H9 (cell line): ENCODE measurements at regions not wholly inside any gene's neighbourhood (a gene's known extent, or its start where the extent isn't known, plus 50 kb on each side); places are given as distances from the start of the nearest gene placed in this dataset.

Experiments
- DNase-seq: peaks from one replicate; pipeline ENCODE4 v3.0.0-alpha.2; 2017
- H2AFZ ChIP-seq: one replicate; pipeline ENCODE4 v1.6.1; 2013; ENCODE audit warnings: mild to moderate bottlenecking, low read length, control low read depth, moderate library complexity
- H2AK5ac ChIP-seq: 2 replicates; pipeline ENCODE4 v1.6.1; 2013; ENCODE audit warnings: low read length, control low read depth, mixed read lengths; ENCODE audit not compliant: insufficient read length
- H2BK120ac ChIP-seq: one replicate; pipeline ENCODE4 v1.6.1; 2013; ENCODE audit warnings: low read depth, mild to moderate bottlenecking, low read length, control low read depth, inconsistent platforms; ENCODE audit not compliant: poor library complexity, severe bottlenecking
- H2BK12ac ChIP-seq: 2 replicates; pipeline ENCODE4 v1.6.1; 2013; ENCODE audit warnings: low read length, control low read depth, mixed read lengths, low read depth; ENCODE audit not compliant: insufficient read length
- H2BK15ac ChIP-seq: 2 replicates; pipeline ENCODE4 v1.6.1; 2013; ENCODE audit warnings: low read depth, low read length, control low read depth
- H2BK20ac ChIP-seq: one replicate; pipeline ENCODE4 v1.6.1; 2013; ENCODE audit warnings: low read depth, mild to moderate bottlenecking, low read length, control low read depth, inconsistent platforms; ENCODE audit not compliant: poor library complexity, severe bottlenecking
- H2BK5ac ChIP-seq: 2 replicates; pipeline ENCODE4 v1.6.1; 2013; ENCODE audit warnings: low read length, control low read depth, mixed read lengths; ENCODE audit not compliant: insufficient read length
- H3K14ac ChIP-seq: 2 replicates; pipeline ENCODE4 v1.6.1; 2013; ENCODE audit warnings: low read length, control low read depth; ENCODE audit not compliant: insufficient read depth
- H3K18ac ChIP-seq: 2 replicates; pipeline ENCODE4 v1.6.1; 2013; ENCODE audit warnings: low read depth, mild to moderate bottlenecking, mixed read lengths, low read length, control low read depth; ENCODE audit not compliant: insufficient read length
- H3K23ac ChIP-seq: 2 replicates; pipeline ENCODE4 v1.6.1; 2013; ENCODE audit warnings: low read length, control low read depth, mixed read lengths, low read depth; ENCODE audit not compliant: insufficient read length
- H3K23me2 ChIP-seq: 2 replicates; pipeline ENCODE4 v1.6.1; 2013; ENCODE audit warnings: low read depth, mild to moderate bottlenecking, mixed read lengths, low read length, control low read depth; ENCODE audit not compliant: insufficient read length, poor library complexity, severe bottlenecking
- H3K27ac ChIP-seq: 2 replicates; pipeline ENCODE4 v1.5.1; 2013; ENCODE audit warnings: low read length, control low read depth, mixed read lengths, low read depth; ENCODE audit not compliant: insufficient read length
- H3K27me3 ChIP-seq: 2 replicates; pipeline ENCODE4 v1.6.1; 2013; ENCODE audit warnings: low read length, control low read depth, inconsistent platforms; ENCODE audit not compliant: insufficient read depth
- H3K4ac ChIP-seq: 2 replicates; pipeline ENCODE4 v1.6.1; 2013; ENCODE audit warnings: low read depth, mild to moderate bottlenecking, control low read depth, inconsistent platforms, low read length, moderate library complexity
- H3K4me1 ChIP-seq: 2 replicates; pipeline ENCODE4 v1.6.1; 2013; ENCODE audit warnings: low read length, control low read depth, inconsistent platforms; ENCODE audit not compliant: insufficient read depth
- H3K4me2 ChIP-seq: 2 replicates; pipeline ENCODE4 v1.6.1; 2013; ENCODE audit warnings: low read length, control low read depth, mixed read lengths; ENCODE audit not compliant: insufficient read length, insufficient read depth
- H3K56ac ChIP-seq: 2 replicates; pipeline ENCODE4 v1.6.1; 2013; ENCODE audit warnings: low read depth, mild to moderate bottlenecking, mixed read lengths, low read length, control low read depth; ENCODE audit not compliant: insufficient read length
- H3K79me1 ChIP-seq: 2 replicates; pipeline ENCODE4 v1.6.1; 2013; ENCODE audit warnings: low read depth, mild to moderate bottlenecking, moderate library complexity, low read length, control low read depth, inconsistent platforms; ENCODE audit not compliant: insufficient read depth, poor library complexity, severe bottlenecking
- H3K79me2 ChIP-seq: 2 replicates; pipeline ENCODE4 v1.6.1; 2013; ENCODE audit warnings: low read length, control low read depth, inconsistent platforms; ENCODE audit not compliant: insufficient read depth
- H3K9ac ChIP-seq: 2 replicates; pipeline ENCODE4 v1.6.1; 2013; ENCODE audit warnings: low read length, control low read depth, mixed read lengths; ENCODE audit not compliant: insufficient read length; ENCODE audit errors: extremely low read depth
- H3K9me3 ChIP-seq: one replicate; pipeline ENCODE4 v1.6.1; 2013; ENCODE audit warnings: low read depth, low read length, inconsistent platforms; ENCODE audit not compliant: control insufficient read depth
- H3T11ph ChIP-seq: one replicate; pipeline ENCODE4 v1.6.1; 2013; ENCODE audit warnings: mild to moderate bottlenecking, low read length, control low read depth, inconsistent platforms
- H4K20me1 ChIP-seq: one replicate; pipeline ENCODE4 v1.6.1; 2013; ENCODE audit not compliant: control insufficient read depth, insufficient read length, insufficient read depth
- H4K5ac ChIP-seq: 2 replicates; pipeline ENCODE4 v1.6.1; 2013; ENCODE audit warnings: low read depth, mild to moderate bottlenecking, mixed read lengths, low read length, control low read depth; ENCODE audit not compliant: insufficient read length
- H4K8ac ChIP-seq: replicated peaks from 2 replicates; pipeline ENCODE4 v1.6.1; 2013; ENCODE audit warnings: low read length, control low read depth, mixed read lengths, low read depth; ENCODE audit not compliant: insufficient read length
- H4K91ac ChIP-seq: 2 replicates; pipeline ENCODE4 v1.6.1; 2013; ENCODE audit warnings: low read depth, mild to moderate bottlenecking, moderate library complexity, mixed read lengths, low read length, control low read depth; ENCODE audit not compliant: insufficient read length
- H3K27ac Mint-ChIP-seq, 3 experiments: 2 replicates in 2 of 3; 3 replicates in 1 of 3; pipeline ENCODE4 v1.8.0; 2020 to 2021; ENCODE audit warnings: mixed read lengths in 3 of 3, mild to moderate bottlenecking in 1 of 3, moderate library complexity in 1 of 3
- H3K27me3 Mint-ChIP-seq: 2 replicates; pipeline ENCODE4 v1.8.0; 2021; ENCODE audit warnings: low read depth, mild to moderate bottlenecking, moderate library complexity, mixed read lengths
- H3K36me3 Mint-ChIP-seq, 3 experiments: 2 replicates in 2 of 3; 3 replicates in 1 of 3; pipeline ENCODE4 v1.8.0; 2020 to 2021; ENCODE audit warnings: low read depth in 3 of 3, mixed read lengths in 3 of 3; ENCODE audit not compliant: insufficient read depth in 1 of 3
- H3K4me1 Mint-ChIP-seq, 2 experiments: 2 replicates each; pipeline ENCODE4 v1.8.0; 2020; ENCODE audit warnings: mixed read lengths in 2 of 2
- H3K4me3 Mint-ChIP-seq, 2 experiments: 2 replicates in 1 of 2; 3 replicates in 1 of 2; pipeline ENCODE4 v1.8.0; 2020 to 2021; ENCODE audit warnings: mild to moderate bottlenecking in 2 of 2, mixed read lengths in 2 of 2, moderate library complexity in 1 of 2
- H3K9me3 Mint-ChIP-seq, 2 experiments: 2 replicates in 1 of 2; 3 replicates in 1 of 2; pipeline ENCODE4 v1.8.0; 2020; ENCODE audit warnings: mild to moderate bottlenecking in 2 of 2, mixed read lengths in 2 of 2, moderate library complexity in 1 of 2
- whole genome bisulfite sequencing: extraction: QIAGEN DNeasy Blood & Tissue Kit; methylation state at CpG from one replicate; pipeline ENCODE4 v1.1.7; 2013; ENCODE audit warnings: missing lambda C conversion rate, low lambda C conversion rate, mixed read lengths; ENCODE audit not compliant: insufficient read length; ENCODE audit errors: extremely low coverage; 5-methylcytosine and 5-hydroxymethylcytosine counted together
- TF ChIP-seq, protein P1 (sequence below): fragments of 200-600 bp; sonication (generic); conservative IDR thresholded peaks from 3 replicates; pipeline ENCODE4 v1.8.0; 2021; ENCODE audit warnings: antibody characterized with exemption, mild to moderate bottlenecking

DNA sequence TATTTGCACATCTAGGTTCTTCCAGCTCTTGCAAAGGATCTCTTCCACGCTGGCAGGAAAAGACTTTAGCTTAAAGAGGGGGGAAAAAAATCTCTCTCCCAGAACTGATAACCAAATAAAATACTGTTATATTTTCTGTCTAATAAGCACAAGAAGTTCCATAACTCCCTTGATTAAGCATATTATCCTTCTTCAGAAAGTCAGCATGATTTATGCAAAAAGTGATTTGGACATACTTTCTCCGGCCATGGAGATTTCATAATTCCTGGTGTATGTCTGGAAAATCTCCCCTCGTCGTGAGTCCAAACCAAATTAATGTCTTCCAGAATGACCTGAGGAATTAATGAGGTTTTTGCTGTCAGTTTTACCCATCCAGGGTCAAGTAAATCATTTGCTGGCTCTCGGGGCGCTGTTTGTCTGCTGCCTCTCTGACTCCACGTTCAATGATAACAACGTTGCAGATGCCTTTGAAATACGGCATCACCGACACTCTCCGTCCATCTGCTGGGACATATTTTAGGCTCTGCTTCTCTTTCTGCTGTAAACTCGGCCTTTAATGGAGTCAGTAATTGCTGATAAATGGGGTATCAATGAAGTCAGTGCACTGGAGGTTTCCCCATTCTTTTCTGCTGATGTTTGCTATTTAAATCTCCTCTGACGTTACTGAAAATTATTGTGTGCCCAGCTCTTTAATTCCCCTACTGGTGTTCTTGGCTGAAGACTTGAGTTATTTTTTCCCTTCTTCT, 112.9 kb downstream of the HLX start:
- H3K56ac ChIP-seq, result no peak overlapping the region
- H3K79me2 ChIP-seq, result no peaks in the 10 kb centered on the region
- no peak overlapping the region for H2BK20ac ChIP-seq
- Mint-ChIP-seq H3K27ac (no peak overlapping the region), H3K4me1 (peaks cover 9 to 10% of the 10 kb centered on the region in 2 experiments), H3K4me3 (no peak overlapping the region), H3K27me3 (peaks cover 8% of the 10 kb centered on the region), H3K36me3 (peaks cover 0 to 4% (median 3%) of the 10 kb centered on the region in 3 experiments; a peak in 3 of 7 replicates), H3K9me3 (peaks cover 3 to 5% of the 10 kb centered on the region in 2 experiments; a peak in 2 of 5 replicates)
- no peak overlapping the region for H2AK5ac ChIP-seq
- H4K20me1 ChIP-seq, result no peaks in the 10 kb centered on the region
- H3K18ac ChIP-seq, result no peak overlapping the region
- H4K5ac ChIP-seq, result no peak overlapping the region
- H4K8ac ChIP-seq, result no peak overlapping the region
- H2AFZ ChIP-seq, result no peak overlapping the region
- H3K23me2 ChIP-seq, result no peaks in the 10 kb centered on the region
- H2BK12ac ChIP-seq, result no peak overlapping the region
- no peak overlapping the region for H3K9ac ChIP-seq
- H2BK5ac ChIP-seq, result no peak overlapping the region
- H2BK120ac ChIP-seq, result no peak overlapping the region
- H3K4me1 ChIP-seq, result 0 out of 2 replicates have a peak, but pooled peaks cover 2% of the 10 kb centered on the region
- H3K4me2 ChIP-seq, result no peak overlapping the region
- H3T11ph ChIP-seq, result no peak overlapping the region
- no peaks in the 10 kb centered on the region for H3K27me3 ChIP-seq
- no peak overlapping the region for H3K27ac ChIP-seq
- no peaks in the 10 kb centered on the region for H3K9me3 ChIP-seq
- no peak overlapping the region for H2BK15ac ChIP-seq
- H3K79me1 ChIP-seq, result no peaks in the 10 kb centered on the region
- no peak overlapping the region for H3K4ac ChIP-seq
- DNase-seq, result no peak
- WGBS, result no CpG with 5 or more reads among the region's 13 CpGs
- no peak overlapping the region for H4K91ac ChIP-seq
- no peak overlapping the region for H3K23ac ChIP-seq
- no peak overlapping the region for H3K14ac ChIP-seq
- TF ChIP-seq, protein P1, sequence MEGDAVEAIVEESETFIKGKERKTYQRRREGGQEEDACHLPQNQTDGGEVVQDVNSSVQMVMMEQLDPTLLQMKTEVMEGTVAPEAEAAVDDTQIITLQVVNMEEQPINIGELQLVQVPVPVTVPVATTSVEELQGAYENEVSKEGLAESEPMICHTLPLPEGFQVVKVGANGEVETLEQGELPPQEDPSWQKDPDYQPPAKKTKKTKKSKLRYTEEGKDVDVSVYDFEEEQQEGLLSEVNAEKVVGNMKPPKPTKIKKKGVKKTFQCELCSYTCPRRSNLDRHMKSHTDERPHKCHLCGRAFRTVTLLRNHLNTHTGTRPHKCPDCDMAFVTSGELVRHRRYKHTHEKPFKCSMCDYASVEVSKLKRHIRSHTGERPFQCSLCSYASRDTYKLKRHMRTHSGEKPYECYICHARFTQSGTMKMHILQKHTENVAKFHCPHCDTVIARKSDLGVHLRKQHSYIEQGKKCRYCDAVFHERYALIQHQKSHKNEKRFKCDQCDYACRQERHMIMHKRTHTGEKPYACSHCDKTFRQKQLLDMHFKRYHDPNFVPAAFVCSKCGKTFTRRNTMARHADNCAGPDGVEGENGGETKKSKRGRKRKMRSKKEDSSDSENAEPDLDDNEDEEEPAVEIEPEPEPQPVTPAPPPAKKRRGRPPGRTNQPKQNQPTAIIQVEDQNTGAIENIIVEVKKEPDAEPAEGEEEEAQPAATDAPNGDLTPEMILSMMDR, result no peak
